Neural cell (in vitro differentiated cells): ENCODE measurements at regions not wholly inside any gene's neighbourhood (a gene's known extent, or its start where the extent isn't known, plus 50 kb on each side); places are given as distances from the start of the nearest gene placed in this dataset.

Source experiments
- H2AFZ ChIP-seq: fragments of 200-600, 300-800 bp; sonication (generic), shearing (Covaris generic); 2 replicates; pipeline ENCODE4 v1.6.0; 2014; ENCODE audit warnings: low read depth, mild to moderate bottlenecking, antibody characterized with exemption, low read length, moderate library complexity
- H3F3A ChIP-seq: fragments of 200-600 bp; shearing (Covaris generic); 2 replicates; pipeline ENCODE4 v1.6.1; 2016; ENCODE audit warnings: mild to moderate bottlenecking, moderate library complexity, mixed read lengths, antibody characterized with exemption, low read length; ENCODE audit not compliant: insufficient read depth, poor library complexity, severe bottlenecking
- H3K27ac ChIP-seq: fragments of 200-600, 300-800 bp; sonication (generic), shearing (Covaris generic); 2 replicates; pipeline ENCODE4 v1.5.1; 2014; ENCODE audit warnings: mild to moderate bottlenecking, low read length, moderate library complexity
- H3K27me3 ChIP-seq: fragments of 300-800, 200-600 bp; sonication (generic), shearing (Covaris generic); 2 replicates; pipeline ENCODE4 v1.6.0; 2014; ENCODE audit warnings: mild to moderate bottlenecking, low read depth, low read length, moderate library complexity; ENCODE audit not compliant: insufficient read depth
- H3K36me3 ChIP-seq: fragments of 300-800, 200-600 bp; sonication (generic), shearing (Covaris generic); 2 replicates; pipeline ENCODE4 v1.5.1; 2014; ENCODE audit warnings: mild to moderate bottlenecking, antibody characterized with exemption, low read length, moderate library complexity; ENCODE audit not compliant: insufficient read depth
- H3K4me2 ChIP-seq: fragments of 300-800, 200-600 bp; sonication (generic), shearing (Covaris generic); 2 replicates; pipeline ENCODE4 v1.6.0; 2014; ENCODE audit warnings: mild to moderate bottlenecking, low read length
- H3K4me3 ChIP-seq: fragments of 300-800, 200-600 bp; sonication (generic), shearing (Covaris generic); 2 replicates; pipeline ENCODE4 v1.5.1; 2014; ENCODE audit warnings: mild to moderate bottlenecking, low read length, moderate library complexity
- H3K79me2 ChIP-seq: fragments of 200-600 bp; shearing (Covaris generic); replicated peaks from 2 replicates; pipeline ENCODE4 v1.6.0; 2014; ENCODE audit warnings: mild to moderate bottlenecking, low read length, moderate library complexity; ENCODE audit not compliant: insufficient read depth
- H3K9ac ChIP-seq: fragments of 300-800, 200-600 bp; sonication (generic), shearing (Covaris generic); 2 replicates; pipeline ENCODE4 v1.6.1; 2016; ENCODE audit warnings: mild to moderate bottlenecking, low read length, mixed read lengths
- H3K9me2 ChIP-seq: fragments of 200-600 bp; shearing (Covaris generic); 2 replicates; pipeline ENCODE4 v1.6.1; 2016; ENCODE audit warnings: mild to moderate bottlenecking, low read length, mixed read lengths; ENCODE audit not compliant: insufficient read depth
- H3K9me3 ChIP-seq: fragments of 200-600, 300-800 bp; sonication (generic), shearing (Covaris generic); 2 replicates; pipeline ENCODE4 v1.6.1; 2016; ENCODE audit warnings: mild to moderate bottlenecking, mixed run types, low read length, moderate library complexity, mixed read lengths
- H4K20me1 ChIP-seq: fragments of 200-600 bp; shearing (Covaris generic); 2 replicates; pipeline ENCODE4 v1.6.1; 2016; ENCODE audit warnings: mild to moderate bottlenecking, mixed run types; ENCODE audit not compliant: insufficient read depth
- CTCF ChIP-seq: fragments of 450-650 bp; IDR thresholded peaks from 2 replicates; pipeline ENCODE4 v1.5.1; 2014; ENCODE audit warnings: antibody characterized with exemption, mild to moderate bottlenecking, moderate library complexity; ENCODE audit not compliant: poor library complexity, severe bottlenecking
- EP300 ChIP-seq: fragments of 450-650 bp; conservative IDR thresholded peaks from 2 replicates; pipeline ENCODE4 v1.6.1; 2014; ENCODE audit warnings: antibody characterized with exemption, mild to moderate bottlenecking, moderate library complexity; ENCODE audit not compliant: poor library complexity, severe bottlenecking
- EZH2 ChIP-seq: fragments of 200-600, 300-800 bp; shearing (Covaris generic), sonication (generic); IDR thresholded peaks from 2 replicates; pipeline ENCODE4 v1.6.1; 2014; ENCODE audit warnings: antibody characterized with exemption, low read length, borderline replicate concordance, mild to moderate bottlenecking; ENCODE audit not compliant: insufficient read depth, poor library complexity, severe bottlenecking
- MXI1 ChIP-seq: fragments of 450-650 bp; conservative IDR thresholded peaks from 2 replicates; pipeline ENCODE4 v1.6.1; 2014; ENCODE audit warnings: antibody characterized with exemption, mild to moderate bottlenecking; ENCODE audit not compliant: poor library complexity, severe bottlenecking
- POLR2AphosphoS5 ChIP-seq: IDR thresholded peaks from 2 replicates; pipeline ENCODE4 v1.6.1; 2012
- RAD21 ChIP-seq: fragments of 450-650 bp; conservative IDR thresholded peaks from 2 replicates; pipeline ENCODE4 v1.6.1; 2014; ENCODE audit warnings: antibody characterized with exemption, mild to moderate bottlenecking, moderate library complexity
- REST ChIP-seq: IDR thresholded peaks from 2 replicates; pipeline ENCODE4 v1.6.1; 2012; ENCODE audit warnings: borderline replicate concordance
- SMC3 ChIP-seq: fragments of 450-650 bp; conservative IDR thresholded peaks from 2 replicates; pipeline ENCODE4 v1.6.1; 2014; ENCODE audit warnings: antibody characterized with exemption, mild to moderate bottlenecking, moderate library complexity; ENCODE audit not compliant: poor library complexity
- TAF1 ChIP-seq: IDR thresholded peaks from 2 replicates; pipeline ENCODE4 v1.6.1; 2012; ENCODE audit warnings: low read depth

GRCh38 chr12:105610459-105610858, 280.0 kb downstream of the C12orf75 start:
- no peak overlapping the region for H3K4me3 ChIP-seq
- TF ChIP-seq RAD21 (no peak), TAF1 (no peak), MXI1 (no peak), EZH2 (no peak), EP300 (no peak), SMC3 (no peak), REST (no peak), CTCF (no peak)
- H3F3A ChIP-seq = no peaks in the 10 kb centered on the region
- no peak overlapping the region for H3K4me2 ChIP-seq
- no peaks in the 10 kb centered on the region for H3K27me3 ChIP-seq
- no peaks in the 10 kb centered on the region for H4K20me1 ChIP-seq
- H3K9me3 ChIP-seq = no peaks in the 10 kb centered on the region
- no peak overlapping the region for H2AFZ ChIP-seq
- H3K9ac ChIP-seq = no peak overlapping the region
- H3K9me2 ChIP-seq = no peaks in the 10 kb centered on the region
- H3K36me3 ChIP-seq = no peaks in the 10 kb centered on the region
- H3K27ac ChIP-seq = no peak overlapping the region
- H3K79me2 ChIP-seq = no peaks in the 10 kb centered on the region

GRCh38 chr12:105611340-105611739, 280.8 kb downstream of the C12orf75 start:
- H3K4me3 ChIP-seq = no peak overlapping the region
- H3K36me3 ChIP-seq = no peaks in the 10 kb centered on the region
- H3K79me2 ChIP-seq = no peaks in the 10 kb centered on the region
- H3K9me2 ChIP-seq = no peaks in the 10 kb centered on the region
- no peaks in the 10 kb centered on the region for H3F3A ChIP-seq
- H2AFZ ChIP-seq = no peak overlapping the region
- no peak overlapping the region for H3K9ac ChIP-seq
- no peak overlapping the region for H3K4me2 ChIP-seq
- H4K20me1 ChIP-seq = no peaks in the 10 kb centered on the region
- TF ChIP-seq EP300 (no peak), SMC3 (no peak), MXI1 (no peak), EZH2 (no peak), RAD21 (no peak), CTCF (no peak), REST (no peak), POLR2AphosphoS5 (no peak), TAF1 (no peak)
- no peaks in the 10 kb centered on the region for H3K27me3 ChIP-seq
- no peaks in the 10 kb centered on the region for H3K9me3 ChIP-seq
- H3K27ac ChIP-seq = no peak overlapping the region
